ENCODE measurements at regions not wholly inside any gene's neighbourhood (a gene's known extent, or its start where the extent isn't known, plus 50 kb on each side); places are given as distances from the start of the nearest gene placed in this dataset.

DNA sequence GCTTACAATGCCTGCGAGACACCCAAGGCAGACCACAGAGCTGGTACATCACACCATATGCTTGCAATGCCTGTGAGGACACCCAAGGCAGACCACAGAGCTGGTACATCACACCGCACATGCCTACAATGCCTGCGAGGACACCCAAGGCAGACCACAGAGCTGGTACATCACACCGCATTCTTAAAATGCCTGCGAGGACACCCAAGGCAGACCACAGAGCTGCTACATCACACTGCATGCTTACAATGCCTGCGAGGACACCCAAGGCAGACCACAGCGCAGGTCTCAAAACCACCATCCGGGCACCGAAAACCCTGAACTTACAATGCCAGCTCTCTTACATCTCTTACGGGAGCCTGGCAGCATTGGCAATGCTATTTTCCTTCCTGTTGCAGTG is 799.6 kb downstream of the GALR1 start:
- no peak for ATAC-seq
- H3K4me1 Mint-ChIP-seq = no peaks in the 10 kb centered on the region
- H3K27ac Mint-ChIP-seq = no peak overlapping the region
- DNase-seq = no peak
- H3K4me3 Mint-ChIP-seq = no peak overlapping the region
- H3K9me3 ChIP-seq (ENCODE audit: control insufficient read depth, low read length, poor library complexity, severe bottlenecking) = no peaks in the 10 kb centered on the region
- peaks cover 14% of the 10 kb centered on the region for H3K27me3 Mint-ChIP-seq
- H3K36me3 Mint-ChIP-seq (ENCODE audit: low read depth) = no peaks in the 10 kb centered on the region

DNA sequence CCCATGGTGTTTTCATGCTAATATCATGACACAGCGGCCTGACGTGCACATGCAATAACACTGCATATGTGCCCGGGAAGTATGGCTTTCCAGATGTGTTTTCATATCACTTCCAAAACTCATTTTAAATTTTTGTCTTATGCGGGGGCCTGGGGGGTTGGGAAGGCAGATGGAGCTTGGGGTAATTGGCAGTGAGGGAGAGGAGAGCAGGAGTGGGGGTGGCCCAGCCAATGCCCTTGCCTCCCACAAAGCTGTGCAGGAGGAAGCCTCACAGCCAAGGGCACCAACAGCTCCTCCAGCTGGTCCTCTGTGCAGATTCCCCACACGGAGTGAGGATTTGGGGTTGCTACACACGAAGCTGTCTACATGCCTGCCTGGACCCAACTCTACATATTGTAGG is 805.2 kb downstream of the GALR1 start:
- H3K9me3 ChIP-seq (ENCODE audit: control insufficient read depth, low read length, poor library complexity, severe bottlenecking) = no peaks in the 10 kb centered on the region
- Mint-ChIP-seq H3K4me1 (no peaks in the 10 kb centered on the region), H3K27ac (no peak overlapping the region), H3K36me3 (ENCODE audit: low read depth) (no peaks in the 10 kb centered on the region), H3K27me3 (peaks cover 5% of the 10 kb centered on the region), H3K4me3 (no peak overlapping the region)
- no peak for DNase-seq
- ATAC-seq = no peak

DNA sequence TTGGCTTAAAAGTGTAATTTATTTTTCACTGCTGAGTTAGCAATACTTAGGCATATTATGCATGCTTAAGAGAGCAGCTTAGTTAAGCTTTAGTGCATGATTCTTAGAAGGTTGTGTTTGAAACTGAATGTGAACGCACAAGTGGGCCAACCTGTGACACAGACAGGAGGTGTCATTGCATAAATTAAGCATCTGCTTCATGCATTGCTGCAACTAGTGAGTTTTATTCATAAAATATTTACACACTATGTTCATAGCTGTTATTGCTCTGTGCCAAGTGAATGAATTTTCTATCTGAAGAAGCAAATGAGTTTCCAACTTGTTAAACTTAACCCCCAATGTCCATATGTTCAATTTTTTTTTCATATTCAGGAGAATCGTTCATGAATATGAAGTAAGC is 806.4 kb downstream of the GALR1 start:
- DNase-seq (no peak), ATAC-seq (no peak)
- no peaks in the 10 kb centered on the region for H3K36me3 Mint-ChIP-seq (ENCODE audit: low read depth)
- H3K27ac Mint-ChIP-seq = no peak overlapping the region
- H3K4me1 Mint-ChIP-seq = no peaks in the 10 kb centered on the region
- H3K9me3 ChIP-seq (ENCODE audit: control insufficient read depth, low read length, poor library complexity, severe bottlenecking) = no peaks in the 10 kb centered on the region
- H3K4me3 Mint-ChIP-seq = no peak overlapping the region
- H3K27me3 Mint-ChIP-seq = peaks cover 6% of the 10 kb centered on the region

DNA sequence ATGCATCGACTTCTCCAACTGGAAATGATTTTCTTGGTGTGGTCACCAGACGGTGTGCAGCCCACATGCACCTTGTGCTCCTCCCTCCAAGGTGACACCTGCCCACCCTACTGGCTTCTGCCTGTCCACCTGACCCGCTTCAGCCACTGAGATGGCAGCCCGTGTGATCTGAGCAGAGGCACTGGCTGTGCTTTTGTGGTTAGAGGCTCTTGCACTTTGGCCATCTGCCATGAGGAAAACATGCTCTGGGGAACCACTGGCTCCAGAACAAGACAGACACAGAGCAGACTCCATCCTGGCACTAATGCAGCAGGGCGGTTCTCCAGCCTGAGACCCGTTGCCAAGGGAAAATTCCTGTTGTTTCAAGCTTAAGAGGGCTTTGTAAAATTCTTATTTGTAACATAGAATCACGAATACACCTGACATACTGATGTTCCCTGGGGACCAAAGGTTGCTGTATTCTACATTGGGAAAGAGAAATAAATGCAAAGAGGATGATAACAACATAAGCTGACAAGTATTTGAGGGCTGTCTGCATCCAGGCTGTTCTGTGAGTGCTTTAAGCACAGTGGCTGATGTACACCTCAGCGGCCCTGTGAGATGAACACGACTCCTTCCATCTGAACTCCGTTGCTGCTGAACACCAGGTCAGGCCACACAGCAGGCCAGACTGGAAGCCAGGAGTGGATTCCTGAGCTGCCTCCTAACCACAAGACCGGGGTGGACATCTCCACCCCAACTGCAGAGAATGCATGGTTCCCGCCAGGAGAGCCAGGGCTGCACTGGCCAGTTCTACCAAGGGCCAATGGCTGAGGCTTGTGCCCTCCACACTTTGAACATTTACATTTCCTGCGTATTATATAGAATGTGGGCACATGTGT is 820.4 kb downstream of the GALR1 start:
- no peak for ATAC-seq
- no peak overlapping the region for H3K4me3 Mint-ChIP-seq

DNA sequence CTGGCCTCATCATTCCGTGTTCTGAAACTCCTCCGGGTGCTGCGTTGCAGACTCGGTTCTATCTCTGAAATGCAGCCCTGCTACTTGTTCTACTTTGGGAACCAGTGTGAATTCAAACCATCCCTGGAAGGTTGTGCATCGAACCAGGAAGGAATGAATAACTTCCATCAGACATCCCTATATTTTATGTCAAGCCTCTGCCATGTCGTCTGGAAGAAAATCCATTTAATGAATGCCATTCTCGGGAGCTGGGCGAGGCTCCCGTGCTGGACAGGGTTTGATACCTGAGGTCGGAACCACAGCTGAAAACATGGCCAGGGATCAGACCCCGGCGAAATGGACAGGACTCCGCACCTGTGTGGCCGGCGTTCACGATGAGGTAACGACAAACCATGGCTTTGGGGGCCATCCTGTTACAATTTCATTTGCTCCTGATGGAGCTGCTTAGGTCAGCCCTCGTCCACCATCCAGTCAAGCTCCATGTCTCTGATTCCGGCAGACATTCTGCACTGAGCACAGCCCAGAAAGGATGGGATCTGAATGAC is 821.6 kb downstream of the GALR1 start:
- Mint-ChIP-seq H3K4me1 (no peaks in the 10 kb centered on the region), H3K4me3 (no peak overlapping the region), H3K27me3 (peaks cover 14% of the 10 kb centered on the region), H3K27ac (no peak overlapping the region), H3K36me3 (ENCODE audit: low read depth) (no peaks in the 10 kb centered on the region)
- DNase-seq (no peak), ATAC-seq (no peak)
- no peaks in the 10 kb centered on the region for H3K9me3 ChIP-seq (ENCODE audit: control insufficient read depth, low read length, poor library complexity, severe bottlenecking)

More for the DNA sequence above, 820.4 kb downstream of the GALR1 start:
- no peaks in the 10 kb centered on the region for H3K9me3 ChIP-seq (ENCODE audit: control insufficient read depth, low read length, poor library complexity, severe bottlenecking)
- H3K4me1 Mint-ChIP-seq = no peaks in the 10 kb centered on the region
- no peaks in the 10 kb centered on the region for H3K36me3 Mint-ChIP-seq (ENCODE audit: low read depth)
- peaks cover 14% of the 10 kb centered on the region for H3K27me3 Mint-ChIP-seq
- DNase-seq = no peak
- H3K27ac Mint-ChIP-seq = no peak overlapping the region

DNA sequence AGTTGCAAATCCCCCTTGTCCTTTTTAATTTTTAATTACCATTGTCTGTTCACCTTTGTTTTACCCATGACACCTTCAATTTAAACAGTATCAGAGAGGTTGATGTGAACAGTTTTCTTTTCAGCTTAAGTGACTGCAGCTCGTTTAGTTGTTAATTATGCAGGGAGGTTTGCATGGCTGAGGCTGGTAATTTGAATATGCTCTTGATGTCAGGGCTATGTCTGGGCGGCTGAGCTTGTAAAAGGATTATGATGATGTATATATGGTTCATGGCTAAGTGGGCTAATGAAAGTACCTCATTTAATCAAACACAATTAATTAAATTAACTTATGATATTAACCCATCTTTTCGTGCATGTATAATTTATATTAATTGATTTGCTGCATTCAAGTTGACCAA is 822.1 kb downstream of the GALR1 start:
- H3K27me3 Mint-ChIP-seq = peaks cover 14% of the 10 kb centered on the region
- no peaks in the 10 kb centered on the region for H3K36me3 Mint-ChIP-seq (ENCODE audit: low read depth)
- H3K27ac Mint-ChIP-seq = no peak overlapping the region
- H3K9me3 ChIP-seq (ENCODE audit: control insufficient read depth, low read length, poor library complexity, severe bottlenecking) = no peaks in the 10 kb centered on the region
- no peak for ATAC-seq
- no peaks in the 10 kb centered on the region for H3K4me1 Mint-ChIP-seq
- H3K4me3 Mint-ChIP-seq = no peak overlapping the region
- DNase-seq = no peak

DNA sequence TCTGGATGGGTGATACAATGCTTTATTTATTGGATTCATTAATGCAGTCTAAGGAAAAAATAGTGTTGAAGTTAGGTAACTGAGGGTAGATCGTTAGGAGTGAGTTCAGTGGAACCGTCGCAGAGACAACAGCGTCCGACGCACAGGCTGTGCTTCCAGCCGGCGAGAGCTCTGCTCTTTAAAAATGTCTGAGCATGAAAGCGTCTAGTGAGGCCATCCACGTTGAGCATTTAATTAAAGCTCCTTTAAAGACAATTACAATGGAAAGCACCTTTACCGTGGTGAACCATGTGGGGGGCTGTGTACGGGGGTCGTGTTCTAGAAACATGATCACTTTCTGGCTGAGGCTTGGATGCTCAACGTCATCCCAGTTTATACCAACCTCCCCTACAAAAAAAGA is 822.7 kb downstream of the GALR1 start:
- H3K36me3 Mint-ChIP-seq (ENCODE audit: low read depth) = no peaks in the 10 kb centered on the region
- H3K9me3 ChIP-seq (ENCODE audit: control insufficient read depth, low read length, poor library complexity, severe bottlenecking) = no peaks in the 10 kb centered on the region
- no peak overlapping the region for H3K27ac Mint-ChIP-seq
- DNase-seq (no peak), ATAC-seq (no peak)
- H3K4me1 Mint-ChIP-seq = no peaks in the 10 kb centered on the region
- H3K27me3 Mint-ChIP-seq = peaks cover 14% of the 10 kb centered on the region
- no peak overlapping the region for H3K4me3 Mint-ChIP-seq

DNA sequence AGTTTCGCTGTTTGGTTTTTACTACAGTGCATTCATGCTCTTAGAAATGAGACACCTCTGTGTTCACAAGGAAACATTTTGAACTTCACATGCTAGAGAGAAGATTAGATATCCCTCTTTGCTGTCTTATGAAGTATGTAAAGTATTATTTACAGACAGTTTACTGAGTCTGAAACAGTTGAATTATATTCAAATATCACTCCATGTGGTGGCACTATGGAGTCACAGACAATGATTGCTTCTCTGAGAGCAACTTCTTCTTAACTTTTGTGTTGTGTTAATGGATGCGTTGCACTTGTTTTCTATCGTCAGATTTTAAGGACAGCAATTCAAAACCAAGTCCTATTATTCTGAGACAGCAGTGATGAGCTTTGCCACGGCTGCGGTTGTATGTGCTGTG is 823.6 kb downstream of the GALR1 start:
- peaks cover 14% of the 10 kb centered on the region for H3K27me3 Mint-ChIP-seq

DNA sequence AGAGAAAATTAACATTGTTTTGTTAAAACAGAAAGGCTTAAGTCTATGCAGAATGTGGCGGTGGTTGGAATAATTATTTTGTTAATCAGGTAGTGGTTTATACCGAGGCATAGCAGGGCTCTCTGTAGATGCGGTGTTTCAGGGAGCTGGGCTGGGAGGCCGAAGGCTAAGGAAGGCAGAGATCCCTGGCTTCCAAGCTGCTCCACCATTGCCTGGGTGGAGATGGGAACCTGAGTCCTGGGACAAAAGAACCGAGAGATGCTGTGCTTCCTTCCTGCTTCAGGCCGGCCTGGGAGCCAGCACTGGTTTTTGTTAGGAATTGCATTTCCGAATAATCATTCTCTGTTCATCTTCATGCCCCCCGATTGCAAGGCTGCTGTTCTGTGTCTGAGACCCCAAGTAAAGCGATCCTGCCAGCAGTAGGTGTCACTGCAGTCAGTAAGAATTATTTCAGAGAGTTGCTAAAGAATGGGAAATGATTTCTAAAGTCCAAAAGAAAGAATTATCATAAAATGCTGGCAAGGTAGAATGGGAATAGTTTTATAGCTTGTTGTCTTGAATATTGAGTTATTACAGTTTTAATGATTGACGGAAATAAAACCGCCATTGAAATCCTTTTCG is 824.9 kb downstream of the GALR1 start:
- no peak overlapping the region for H3K4me3 Mint-ChIP-seq
- DNase-seq (no peak), ATAC-seq (no peak)
- H3K36me3 Mint-ChIP-seq (ENCODE audit: low read depth) = no peaks in the 10 kb centered on the region
- no peak overlapping the region for H3K27ac Mint-ChIP-seq
- no peaks in the 10 kb centered on the region for H3K9me3 ChIP-seq (ENCODE audit: control insufficient read depth, low read length, poor library complexity, severe bottlenecking)
- H3K4me1 Mint-ChIP-seq = no peaks in the 10 kb centered on the region
- peaks cover 14% of the 10 kb centered on the region for H3K27me3 Mint-ChIP-seq

More for the DNA sequence above, 823.6 kb downstream of the GALR1 start:
- ATAC-seq = no peak
- no peaks in the 10 kb centered on the region for H3K36me3 Mint-ChIP-seq (ENCODE audit: low read depth)
- H3K27ac Mint-ChIP-seq = no peak overlapping the region
- no peaks in the 10 kb centered on the region for H3K9me3 ChIP-seq (ENCODE audit: control insufficient read depth, low read length, poor library complexity, severe bottlenecking)
- H3K4me3 Mint-ChIP-seq = no peak overlapping the region
- DNase-seq = no peak
- no peaks in the 10 kb centered on the region for H3K4me1 Mint-ChIP-seq

DNA sequence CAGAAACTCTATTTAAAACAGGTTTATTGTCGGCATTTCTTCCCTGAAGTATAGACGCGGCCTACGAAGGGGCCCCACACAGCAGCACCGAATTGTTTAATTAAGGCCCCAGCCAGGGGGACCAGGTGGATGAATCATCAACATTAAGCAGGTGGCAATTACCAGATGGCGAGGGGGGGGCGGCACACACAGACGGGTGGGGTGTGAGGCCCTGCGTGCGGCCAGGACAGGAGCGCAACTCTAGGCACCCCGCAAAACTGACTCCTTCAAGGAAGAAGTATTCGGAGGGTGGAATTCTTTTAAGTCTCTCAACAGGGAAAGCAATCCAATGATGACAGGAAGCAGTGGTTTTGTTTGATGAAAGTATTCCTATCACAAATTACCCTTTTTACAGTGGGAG is 830.4 kb downstream of the GALR1 start:
- no peaks in the 10 kb centered on the region for H3K27me3 Mint-ChIP-seq
- H3K9me3 ChIP-seq (ENCODE audit: control insufficient read depth, low read length, poor library complexity, severe bottlenecking) = no peaks in the 10 kb centered on the region
- no peak for ATAC-seq
- no peak overlapping the region for H3K27ac Mint-ChIP-seq
- H3K36me3 Mint-ChIP-seq (ENCODE audit: low read depth) = no peaks in the 10 kb centered on the region
- H3K4me3 Mint-ChIP-seq = no peak overlapping the region
- H3K4me1 Mint-ChIP-seq = no peaks in the 10 kb centered on the region
- no peak for DNase-seq

DNA sequence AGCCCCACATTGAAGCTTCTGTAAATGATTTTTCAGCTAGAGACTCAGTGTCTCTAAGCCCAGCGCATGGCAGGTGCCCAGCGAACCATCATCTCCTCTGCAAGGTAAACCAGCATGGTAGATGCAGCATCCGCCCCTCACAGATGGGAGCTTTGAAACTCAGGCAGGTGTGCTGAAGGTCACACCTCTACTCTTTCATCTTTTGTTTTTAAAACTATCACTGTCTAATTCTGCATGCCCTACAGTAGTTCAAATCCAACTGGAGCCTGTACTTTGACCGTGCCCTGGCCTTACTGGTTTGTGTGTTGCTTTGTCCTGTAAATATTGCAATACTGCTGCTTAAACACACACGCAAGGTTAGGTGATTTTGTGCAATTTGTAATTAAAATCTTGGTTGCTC is 831.1 kb downstream of the GALR1 start:
- ATAC-seq (no peak), DNase-seq (no peak)
- Mint-ChIP-seq H3K36me3 (ENCODE audit: low read depth) (no peaks in the 10 kb centered on the region), H3K27ac (no peak overlapping the region), H3K4me3 (no peak overlapping the region), H3K27me3 (no peaks in the 10 kb centered on the region), H3K4me1 (no peaks in the 10 kb centered on the region)
- no peaks in the 10 kb centered on the region for H3K9me3 ChIP-seq (ENCODE audit: control insufficient read depth, low read length, poor library complexity, severe bottlenecking)

DNA sequence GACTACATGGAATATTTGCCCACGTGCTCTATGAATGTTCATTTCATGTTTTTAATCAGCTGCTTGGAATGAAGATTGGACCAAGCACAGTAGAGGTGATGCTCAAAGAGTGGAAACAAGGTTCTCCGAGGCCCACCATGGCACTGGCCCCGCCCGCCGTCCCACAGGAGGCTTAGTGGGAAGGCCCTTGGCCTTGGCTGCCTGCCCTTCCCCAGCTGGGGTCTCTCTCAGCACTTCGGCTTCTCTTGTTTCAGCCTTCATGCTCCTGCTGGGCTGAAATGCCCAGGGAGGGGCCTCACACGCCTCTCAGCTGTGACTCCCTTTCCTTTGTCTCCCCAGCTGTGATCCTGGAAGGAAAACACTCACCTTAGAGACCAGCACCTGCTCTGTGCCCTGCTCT is 833.2 kb downstream of the GALR1 start:
- no peaks in the 10 kb centered on the region for H3K27me3 Mint-ChIP-seq
- H3K9me3 ChIP-seq (ENCODE audit: control insufficient read depth, low read length, poor library complexity, severe bottlenecking) = no peaks in the 10 kb centered on the region
- H3K27ac Mint-ChIP-seq = no peak overlapping the region
- ATAC-seq = no peak
- no peak for DNase-seq
- no peaks in the 10 kb centered on the region for H3K4me1 Mint-ChIP-seq
- H3K4me3 Mint-ChIP-seq = no peak overlapping the region
- H3K36me3 Mint-ChIP-seq (ENCODE audit: low read depth) = no peaks in the 10 kb centered on the region

DNA sequence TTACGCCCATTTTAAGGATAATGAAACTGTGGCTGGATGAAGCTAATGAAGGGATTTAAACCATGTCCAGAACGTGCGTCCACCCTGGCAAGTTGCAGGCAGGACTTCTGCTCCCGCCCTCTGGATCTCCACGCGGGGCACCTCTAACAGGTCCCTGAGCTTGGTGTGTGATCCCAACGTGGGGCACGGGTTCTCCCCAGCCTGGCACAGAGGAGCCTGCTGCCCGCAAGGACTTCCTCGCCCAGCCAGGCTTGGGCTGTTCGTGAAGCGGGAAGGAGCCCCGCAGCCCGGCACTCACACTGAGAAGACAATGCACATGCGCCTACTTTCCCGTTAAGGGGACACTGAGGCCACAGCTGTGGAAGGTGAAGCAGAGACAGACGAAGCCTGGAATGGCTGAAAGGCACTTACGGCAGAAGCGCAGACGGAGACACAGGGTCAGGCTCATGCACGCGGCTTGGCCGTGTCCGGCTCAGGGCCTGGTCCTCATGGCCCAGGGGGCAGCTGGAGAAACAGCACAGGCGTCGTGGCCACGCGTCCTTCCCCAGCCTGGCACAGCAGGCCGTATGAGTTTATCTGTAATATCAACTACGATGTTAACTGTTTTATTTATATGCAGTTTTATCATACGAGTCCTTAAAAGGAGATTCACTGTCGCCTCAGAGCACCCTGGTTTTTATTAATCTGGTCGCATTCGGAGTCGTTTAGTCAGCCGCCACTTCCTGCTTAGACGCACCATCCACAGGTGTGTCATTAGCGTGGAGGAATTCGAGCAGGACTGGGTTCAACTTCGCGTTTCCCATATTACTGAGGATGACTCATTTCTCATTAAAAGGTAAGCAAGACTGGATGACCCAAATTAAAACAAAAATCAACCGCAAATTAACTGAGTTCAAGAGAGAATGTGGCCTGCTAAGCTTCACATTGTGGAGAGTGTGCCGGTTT is 835.9 kb downstream of the GALR1 start:
- no peaks in the 10 kb centered on the region for H3K9me3 ChIP-seq (ENCODE audit: control insufficient read depth, low read length, poor library complexity, severe bottlenecking)
- Mint-ChIP-seq H3K4me1 (no peaks in the 10 kb centered on the region), H3K27me3 (no peaks in the 10 kb centered on the region), H3K27ac (no peak overlapping the region), H3K36me3 (ENCODE audit: low read depth) (no peaks in the 10 kb centered on the region), H3K4me3 (no peak overlapping the region)
- DNase-seq (no peak), ATAC-seq (no peak)

Measured in T-helper 17 cell (primary cell).